ENCODE measurements at regions not wholly inside any gene's neighbourhood (a gene's known extent, or its start where the extent isn't known, plus 50 kb on each side); places are given as distances from the start of the nearest gene placed in this dataset.
"Not testable (repeated sequence)": the region's sequence is repeated elsewhere in the genome, so short reads cannot be mapped to it uniquely, and the experiment has no call there.

- no peak overlapping the region for H3K4me3 ChIP-seq (ENCODE audit: low read depth, low read length)
- TF ChIP-seq CTCF (IDR thresholded peaks at IDR 0.05; ENCODE audit: control insufficient read depth, extremely low read depth, insufficient read depth) = peak; percentile 26
- no peak for DNase-seq (ENCODE audit: low read depth)
These were observed 113.5 kb upstream of the TMEM164 start for GRCh38 chrX:109889289-109890006.

- no peak for TF ChIP-seq CTCF (IDR thresholded peaks at IDR 0.05; ENCODE audit: control insufficient read depth, extremely low read depth, insufficient read depth)
- DNase-seq (ENCODE audit: low read depth) = no peak
- no peak overlapping the region for H3K4me3 ChIP-seq (ENCODE audit: low read depth, low read length)
These were observed 112.6 kb upstream of the TMEM164 start for GRCh38 chrX:109890300-109890699.

GRCh38 chrX:109890910-109891502, 111.9 kb upstream of the TMEM164 start:
- no peak for DNase-seq (ENCODE audit: low read depth)
- H3K4me3 ChIP-seq (ENCODE audit: low read depth, low read length) = no peak overlapping the region
- peak; percentile 79 for TF ChIP-seq CTCF (IDR thresholded peaks at IDR 0.05; ENCODE audit: control insufficient read depth, extremely low read depth, insufficient read depth)

DNA sequence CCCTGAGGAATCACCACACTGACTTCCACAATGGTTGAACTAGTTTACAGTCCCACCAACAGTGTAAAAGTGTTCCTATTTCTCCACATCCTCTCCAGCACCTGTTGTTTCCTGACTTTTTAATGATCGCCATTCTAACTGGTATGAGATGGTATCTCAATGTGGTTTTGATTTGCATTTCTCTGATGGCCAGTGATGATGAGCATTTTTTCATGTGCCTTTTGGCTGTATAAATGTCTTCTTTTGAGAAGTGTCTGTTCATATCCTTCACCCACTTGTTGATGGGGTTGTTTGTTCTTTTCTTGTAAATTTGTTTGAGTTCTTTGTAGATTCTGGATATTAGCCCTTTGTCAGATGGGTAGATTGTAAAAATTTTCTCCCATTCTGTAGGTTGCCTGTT, 106.9 kb upstream of the TMEM164 start:
- H3K4me3 ChIP-seq (ENCODE audit: low read depth, low read length) = not testable (repeated sequence)

DNA sequence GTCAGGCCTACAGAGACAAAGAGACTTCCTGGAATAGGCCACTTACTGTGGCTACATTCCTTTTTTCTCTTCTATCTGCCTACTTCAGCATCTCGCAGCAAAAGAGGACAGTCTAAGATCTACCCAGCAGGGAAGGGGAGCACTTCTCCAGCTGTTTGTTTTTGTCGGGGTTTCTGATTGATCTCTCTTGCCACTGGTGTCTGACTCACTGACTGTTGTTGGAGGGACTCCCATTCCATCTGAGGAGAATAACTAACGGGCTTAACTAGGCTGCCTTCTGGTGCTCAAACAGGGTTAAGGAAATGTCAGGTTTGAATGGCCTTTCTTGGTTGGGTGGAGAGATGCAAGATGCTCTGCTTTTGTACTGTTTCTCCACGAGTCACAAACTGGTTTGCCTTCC, 100.2 kb upstream of the TMEM164 start:
- DNase-seq (ENCODE audit: low read depth) = no peak
- H3K4me3 ChIP-seq (ENCODE audit: low read depth, low read length) = no peak overlapping the region
- no peak for TF ChIP-seq CTCF (IDR thresholded peaks at IDR 0.05; ENCODE audit: control insufficient read depth, extremely low read depth, insufficient read depth)

More for the DNA sequence above, 106.9 kb upstream of the TMEM164 start:
- not testable (repeated sequence) for DNase-seq (ENCODE audit: low read depth)

- peak; percentile 24; the same call in 1 of the 2 replicates for TF ChIP-seq CTCF (IDR thresholded peaks at IDR 0.05; ENCODE audit: control insufficient read depth, extremely low read depth, insufficient read depth)
- DNase-seq (ENCODE audit: low read depth) = no peak
- H3K4me3 ChIP-seq (ENCODE audit: low read depth, low read length) = no peak overlapping the region
These were observed 91.9 kb upstream of the TMEM164 start for GRCh38 chrX:109911046-109911445.

DNA sequence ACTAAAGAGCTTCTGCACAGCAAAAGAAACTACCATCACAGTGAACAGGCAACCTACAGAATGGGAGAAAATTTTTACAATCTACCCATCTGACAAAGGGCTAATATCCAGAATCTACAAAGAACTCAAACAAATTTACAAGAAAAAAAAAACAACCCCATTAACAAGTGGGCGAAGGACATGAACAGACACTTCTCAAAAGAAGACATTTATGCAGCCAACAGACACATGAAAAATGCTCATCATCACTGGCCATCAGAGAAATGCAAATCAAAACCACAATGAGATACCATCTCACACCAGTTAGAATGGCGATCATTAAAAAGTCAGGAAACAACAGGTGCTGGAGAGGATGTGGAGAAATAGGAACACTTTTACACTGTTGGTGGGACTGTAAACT, 89.9 kb upstream of the TMEM164 start:
- not testable (repeated sequence) for DNase-seq (ENCODE audit: low read depth); H3K4me3 ChIP-seq (ENCODE audit: low read depth, low read length)
